ENCODE measurements at regions not wholly inside any gene's neighbourhood (a gene's known extent, or its start where the extent isn't known, plus 50 kb on each side); places are given as distances from the start of the nearest gene placed in this dataset.

DNA sequence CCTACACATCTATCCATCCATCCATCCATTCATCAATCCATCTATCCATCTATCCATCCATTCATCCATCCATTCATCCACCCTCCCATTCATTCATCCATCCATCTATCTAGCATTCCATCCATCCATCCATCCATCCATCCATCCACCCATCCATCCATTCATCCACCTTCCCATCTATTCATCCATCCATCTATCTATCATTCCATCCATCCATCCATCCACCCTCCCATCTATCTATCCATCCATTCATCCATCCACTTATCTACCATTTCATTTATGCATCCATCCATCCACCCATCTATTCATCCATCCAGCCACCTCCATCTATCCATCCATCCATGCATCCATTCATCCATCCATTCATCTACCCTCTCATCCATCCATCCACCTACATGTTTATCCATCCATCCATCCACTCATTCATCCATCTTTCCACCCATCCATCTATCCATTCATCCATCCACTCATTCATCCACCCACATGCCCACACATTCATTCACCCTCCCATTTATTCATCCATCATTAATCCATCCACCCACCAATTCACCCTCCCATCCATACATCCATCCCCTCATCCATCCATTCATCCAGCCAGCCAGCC lies 258.5 kb downstream of the CRLF2 start:
- TF ChIP-seq, protein P1, sequence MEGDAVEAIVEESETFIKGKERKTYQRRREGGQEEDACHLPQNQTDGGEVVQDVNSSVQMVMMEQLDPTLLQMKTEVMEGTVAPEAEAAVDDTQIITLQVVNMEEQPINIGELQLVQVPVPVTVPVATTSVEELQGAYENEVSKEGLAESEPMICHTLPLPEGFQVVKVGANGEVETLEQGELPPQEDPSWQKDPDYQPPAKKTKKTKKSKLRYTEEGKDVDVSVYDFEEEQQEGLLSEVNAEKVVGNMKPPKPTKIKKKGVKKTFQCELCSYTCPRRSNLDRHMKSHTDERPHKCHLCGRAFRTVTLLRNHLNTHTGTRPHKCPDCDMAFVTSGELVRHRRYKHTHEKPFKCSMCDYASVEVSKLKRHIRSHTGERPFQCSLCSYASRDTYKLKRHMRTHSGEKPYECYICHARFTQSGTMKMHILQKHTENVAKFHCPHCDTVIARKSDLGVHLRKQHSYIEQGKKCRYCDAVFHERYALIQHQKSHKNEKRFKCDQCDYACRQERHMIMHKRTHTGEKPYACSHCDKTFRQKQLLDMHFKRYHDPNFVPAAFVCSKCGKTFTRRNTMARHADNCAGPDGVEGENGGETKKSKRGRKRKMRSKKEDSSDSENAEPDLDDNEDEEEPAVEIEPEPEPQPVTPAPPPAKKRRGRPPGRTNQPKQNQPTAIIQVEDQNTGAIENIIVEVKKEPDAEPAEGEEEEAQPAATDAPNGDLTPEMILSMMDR (conservative IDR thresholded peaks at IDR 0.05; ENCODE audit: low read depth in 2 of 2) = no peak
- TF ChIP-seq ZNF331 (CRISPR knock-in tag; IDR thresholded peaks at IDR 0.05; ENCODE audit: low read depth) (no peak), EZH2 (IDR thresholded peaks at IDR 0.05; ENCODE audit: low read depth, unreplicated experiment) (no peak), CREB1 (CRISPR knock-in tag; IDR thresholded peaks at IDR 0.05; ENCODE audit: low read depth) (no peak)

Data from GM23338 (cell line).